OCI-LY1 (cell line): ENCODE measurements at regions not wholly inside any gene's neighbourhood (a gene's known extent, or its start where the extent isn't known, plus 50 kb on each side); places are given as distances from the start of the nearest gene placed in this dataset.

Experiments
- CTCF ChIP-seq: fragments of 200-600 bp; sonication (generic), shearing (Covaris generic); IDR thresholded peaks from 2 replicates; pipeline ENCODE4 v1.5.1; 2017; ENCODE audit warnings: mild to moderate bottlenecking, antibody characterized with exemption, low read length, moderate library complexity, mixed read lengths
- EZH2 ChIP-seq: fragments of 200-600 bp; sonication (generic), shearing (Covaris generic); IDR thresholded peaks from 2 replicates; pipeline ENCODE4 v1.8.0; 2017; ENCODE audit warnings: borderline replicate concordance, mixed run types, mild to moderate bottlenecking, antibody characterized with exemption, low read length, moderate library complexity, mixed read lengths

- TF ChIP-seq EZH2 = no peak
- no peak for TF ChIP-seq CTCF
Observed at GRCh38 chr9:115615821-115616665, 498.1 kb upstream of the TNC start.
